Stomach (tissue), 8 donors: ENCODE measurements at regions not wholly inside any gene's neighbourhood (a gene's known extent, or its start where the extent isn't known, plus 50 kb on each side); places are given as distances from the start of the nearest gene placed in this dataset.
"Not testable (repeated sequence)": the region's sequence is repeated elsewhere in the genome, so short reads cannot be mapped to it uniquely, and the experiment has no call there.

Experiments
- DNase-seq, 2 donors: peaks; one replicate each; pipeline versions ENCODE4 v3.0.0 to v3.0.0-alpha.2; 2013 to 2019
- H3K27ac ChIP-seq, 5 donors: fragments of 200-600 bp in 4 of 5; sonication (generic) in 4 of 5; one replicate each; pipeline ENCODE4 v1.5.1; 2013 to 2019; ENCODE audit warnings: mild to moderate bottlenecking in 1 of 5, moderate library complexity in 1 of 5
- H3K27me3 ChIP-seq, 3 donors: fragments of 200-600 bp; sonication (generic); one replicate each; pipeline ENCODE4 v1.5.1; 2017 to 2019; ENCODE audit warnings: mixed run types in 1 of 3
- H3K36me3 ChIP-seq, 4 donors: fragments of 200-600 bp; sonication (generic); 1 replicate in 3 of 4; 2 replicates in 1 of 4; pipeline ENCODE4 v1.5.1; 2016 to 2019
- H3K4me1 ChIP-seq, 4 donors: fragments of 200-600 bp; sonication (generic); one replicate each; pipeline ENCODE4 v1.5.1; 2016 to 2019
- H3K4me3 ChIP-seq, 4 donors: fragments of 200-600 bp; sonication (generic) in 3 of 4; one replicate each; pipeline ENCODE4 v1.5.1; 2016 to 2019; ENCODE audit warnings: mild to moderate bottlenecking in 1 of 4
- H3K9me3 ChIP-seq, 4 donors: fragments of 200-600 bp; sonication (generic); one replicate each; pipeline ENCODE4 v1.5.1; 2016 to 2019
- EP300 ChIP-seq: sonication (generic); formaldehyde crosslinking; IDR thresholded peaks from one replicate; pipeline ENCODE4 v1.6.1; 2017; ENCODE audit warnings: antibody characterized with exemption
- POLR2A ChIP-seq, 4 donors: fragments of 450-650 bp; IDR thresholded peaks; one replicate each; pipeline ENCODE4 v1.6.1; 2016; ENCODE audit warnings: antibody characterized with exemption in 4 of 4, control low read depth in 2 of 4, mild to moderate bottlenecking in 1 of 4, moderate library complexity in 1 of 4
- POLR2AphosphoS5 ChIP-seq, 3 donors: sonication (generic); formaldehyde crosslinking; IDR thresholded peaks; one replicate each; pipeline ENCODE4 v1.6.1; 2016; ENCODE audit warnings: antibody characterized with exemption in 3 of 3
- WGBS, 5 donors: extraction: QIAGEN DNeasy Blood & Tissue Kit in 3 of 5; methylation state at CpG; one replicate each; pipeline versions ENCODE4 v1.1.5 to v1.1.7; 2013 to 2018; 5-methylcytosine and 5-hydroxymethylcytosine counted together
- intact Hi-C: fragments of 100-400 bp; cut with DNase I; formaldehyde crosslinking; loops from one replicate; pipeline ENCODE4 v1.15.1; 2023; ENCODE audit warnings: low total_unique reads
- TF ChIP-seq, protein P1 (sequence below), 7 experiments: fragments of 450-650 bp in 4 of 7; fragments of 200-600 bp in 3 of 7; sonication (generic) in 3 of 7; IDR thresholded peaks; one replicate each; pipeline ENCODE4 v1.5.1; 2016 to 2019; ENCODE audit warnings: antibody characterized with exemption in 7 of 7, control low read depth in 2 of 7, mild to moderate bottlenecking in 1 of 7
- donor health status: healthy with polysubstance abuse.
- donor health status: Bipolar disorder and iron deficiency.
- donor health status: healthy.

DNA sequence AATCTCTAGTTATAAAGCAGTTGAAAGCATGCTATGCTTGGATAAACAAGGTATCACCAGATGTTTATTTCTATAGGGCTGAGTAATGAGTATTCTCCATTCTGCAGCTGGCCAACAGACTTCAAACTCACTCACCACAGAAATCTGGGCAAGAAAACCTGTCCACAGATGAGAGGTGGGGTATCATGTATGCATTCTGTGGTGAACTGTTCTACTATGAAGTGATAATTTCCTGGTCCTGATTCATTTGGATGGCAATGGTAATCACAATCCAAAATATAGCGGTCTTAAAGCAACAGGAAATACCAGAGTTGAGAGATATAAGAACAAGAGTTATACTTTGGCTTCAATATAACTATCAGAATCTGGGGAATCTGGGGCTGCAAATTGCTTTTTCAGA is 65.9 kb upstream of the EFNA5 start:
- H3K27me3 ChIP-seq, result no peaks in the 10 kb centered on the region
- no peak overlapping the region for H3K4me3 ChIP-seq
- no peak overlapping the region for H3K27ac ChIP-seq
- H3K9me3 ChIP-seq, result peaks cover 0 to 10% (median 5%) of the 10 kb centered on the region in 4 donors
- intact Hi-C loops, result no loop called here
- no peak for DNase-seq
- H3K36me3 ChIP-seq, result no peaks in the 10 kb centered on the region
- H3K4me1 ChIP-seq, result no peaks in the 10 kb centered on the region
- TF ChIP-seq EP300 (no peak), POLR2A (IDR thresholded peaks at IDR 0.05) (no peak), POLR2AphosphoS5 (IDR thresholded peaks at IDR 0.05) (no peak)
- TF ChIP-seq, protein P1, sequence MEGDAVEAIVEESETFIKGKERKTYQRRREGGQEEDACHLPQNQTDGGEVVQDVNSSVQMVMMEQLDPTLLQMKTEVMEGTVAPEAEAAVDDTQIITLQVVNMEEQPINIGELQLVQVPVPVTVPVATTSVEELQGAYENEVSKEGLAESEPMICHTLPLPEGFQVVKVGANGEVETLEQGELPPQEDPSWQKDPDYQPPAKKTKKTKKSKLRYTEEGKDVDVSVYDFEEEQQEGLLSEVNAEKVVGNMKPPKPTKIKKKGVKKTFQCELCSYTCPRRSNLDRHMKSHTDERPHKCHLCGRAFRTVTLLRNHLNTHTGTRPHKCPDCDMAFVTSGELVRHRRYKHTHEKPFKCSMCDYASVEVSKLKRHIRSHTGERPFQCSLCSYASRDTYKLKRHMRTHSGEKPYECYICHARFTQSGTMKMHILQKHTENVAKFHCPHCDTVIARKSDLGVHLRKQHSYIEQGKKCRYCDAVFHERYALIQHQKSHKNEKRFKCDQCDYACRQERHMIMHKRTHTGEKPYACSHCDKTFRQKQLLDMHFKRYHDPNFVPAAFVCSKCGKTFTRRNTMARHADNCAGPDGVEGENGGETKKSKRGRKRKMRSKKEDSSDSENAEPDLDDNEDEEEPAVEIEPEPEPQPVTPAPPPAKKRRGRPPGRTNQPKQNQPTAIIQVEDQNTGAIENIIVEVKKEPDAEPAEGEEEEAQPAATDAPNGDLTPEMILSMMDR (IDR thresholded peaks at IDR 0.05), result no peak
- 73 to 85% (median 77%) methylated on average over 1 of the region's 1 CpG for WGBS, 5 donors

GRCh38 chr5:107736089-107736488 is 65.4 kb upstream of the EFNA5 start:
- H3K9me3 ChIP-seq, H3K27me3 ChIP-seq, DNase-seq, H3K4me3 ChIP-seq, intact Hi-C loops, H3K27ac ChIP-seq, H3K36me3 ChIP-seq, H3K4me1 ChIP-seq: not testable (repeated sequence)
- 85 to 95% (median 90%) methylated on average over 2 of the region's 2 CpGs for WGBS, 5 donors

DNA sequence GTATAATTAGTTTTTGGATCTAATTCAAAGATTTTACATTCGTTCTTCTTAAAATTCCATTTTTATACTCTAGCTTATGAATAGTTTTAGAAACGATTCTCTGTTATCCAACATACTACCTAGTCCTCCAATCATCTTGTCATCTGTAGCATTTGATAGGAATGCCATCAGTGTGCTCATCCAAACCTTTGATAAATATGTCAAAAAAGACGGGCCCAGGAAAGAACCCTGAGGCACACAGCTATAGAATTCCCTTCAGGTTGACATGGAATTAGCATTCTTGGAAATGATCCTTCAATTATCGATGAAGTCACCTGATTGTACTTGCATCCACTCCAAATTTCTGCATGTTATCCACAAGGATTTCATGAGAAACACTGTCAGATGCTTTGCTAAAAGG is 64.8 kb upstream of the EFNA5 start:
- intact Hi-C loops, result no loop called here
- Histone ChIP-seq H3K27me3 (no peaks in the 10 kb centered on the region), H3K4me1 (no peaks in the 10 kb centered on the region), H3K9me3 (no peaks in the 10 kb centered on the region), H3K27ac (no peak overlapping the region), H3K36me3 (no peaks in the 10 kb centered on the region), H3K4me3 (no peak overlapping the region)
- TF ChIP-seq, protein P1 (IDR thresholded peaks at IDR 0.05), result no peak
- TF ChIP-seq POLR2A (IDR thresholded peaks at IDR 0.05) (no peak), EP300 (no peak), POLR2AphosphoS5 (IDR thresholded peaks at IDR 0.05) (no peak)
- no peak for DNase-seq
- 79 to 91% (median 87%) methylated on average over 4 of the region's 4 CpGs for WGBS, 5 donors

DNA sequence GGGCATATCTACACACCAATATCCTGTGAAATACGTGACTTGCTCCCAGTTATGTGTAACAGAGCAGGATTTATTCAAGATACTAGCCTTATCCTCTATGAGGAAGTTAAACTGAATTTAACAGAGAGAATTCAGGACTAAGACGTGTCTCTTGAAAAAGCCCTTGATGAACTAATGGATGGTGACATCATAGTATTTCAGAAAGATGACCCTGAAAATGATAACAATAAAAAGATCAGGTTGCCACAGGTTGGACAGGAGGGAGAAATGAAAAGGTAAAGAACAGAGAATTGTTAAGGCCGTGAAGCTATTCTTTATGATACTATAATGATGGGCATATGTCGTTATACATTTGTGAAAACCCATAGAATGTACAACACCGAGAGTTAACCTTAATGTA is 56.2 kb upstream of the EFNA5 start:
- Histone ChIP-seq H3K4me3 (no peak overlapping the region), H3K36me3 (no peaks in the 10 kb centered on the region), H3K27me3 (no peaks in the 10 kb centered on the region), H3K27ac (no peak overlapping the region), H3K9me3 (peaks cover 0 to 13% (median 9%) of the 10 kb centered on the region in 4 donors), H3K4me1 (no peaks in the 10 kb centered on the region)
- intact Hi-C loops, result no loop called here
- WGBS, 5 donors, result 85 to 91% (median 87%) methylated on average over 5 of the region's 5 CpGs
- no peak for DNase-seq
- TF ChIP-seq, protein P1 (IDR thresholded peaks at IDR 0.05), result no peak
- TF ChIP-seq POLR2A (IDR thresholded peaks at IDR 0.05) (no peak), POLR2AphosphoS5 (IDR thresholded peaks at IDR 0.05) (no peak), EP300 (no peak)

DNA sequence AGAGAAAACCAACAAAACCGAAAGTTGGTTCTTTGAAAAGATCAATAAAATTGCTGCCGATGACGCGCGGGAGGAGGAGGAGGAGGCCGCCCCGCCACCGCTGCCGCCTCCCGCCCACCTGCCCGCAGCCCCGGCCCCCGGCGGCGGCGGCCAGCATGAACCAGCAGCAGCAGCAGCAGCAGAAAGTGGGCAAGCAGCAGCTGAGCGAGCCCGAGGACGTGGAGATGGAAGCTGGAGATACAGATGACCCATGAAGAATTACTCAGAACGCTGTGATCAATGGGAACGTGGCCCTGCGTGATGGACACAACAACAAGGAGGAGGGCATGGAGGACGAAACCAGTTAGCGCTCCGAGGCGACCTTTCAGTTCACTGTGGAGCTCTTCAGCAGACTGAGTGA is 53.9 kb upstream of the EFNA5 start:
- Histone ChIP-seq H3K4me3 (no peak overlapping the region), H3K27me3 (no peaks in the 10 kb centered on the region), H3K4me1 (no peaks in the 10 kb centered on the region), H3K27ac (no peak overlapping the region), H3K9me3 (peaks cover 0 to 34% (median 32%) of the 10 kb centered on the region in 4 donors), H3K36me3 (no peaks in the 10 kb centered on the region)
- DNase-seq, result no peak
- 77 to 92% (median 82%) methylated on average over 26 of the region's 26 CpGs for WGBS, 5 donors
- intact Hi-C loops, result no loop called here
- no peak for TF ChIP-seq POLR2A (IDR thresholded peaks at IDR 0.05)
- TF ChIP-seq, protein P1 (IDR thresholded peaks at IDR 0.05), result no peak
- no peak for TF ChIP-seq EP300
- no peak for TF ChIP-seq POLR2AphosphoS5 (IDR thresholded peaks at IDR 0.05)

DNA sequence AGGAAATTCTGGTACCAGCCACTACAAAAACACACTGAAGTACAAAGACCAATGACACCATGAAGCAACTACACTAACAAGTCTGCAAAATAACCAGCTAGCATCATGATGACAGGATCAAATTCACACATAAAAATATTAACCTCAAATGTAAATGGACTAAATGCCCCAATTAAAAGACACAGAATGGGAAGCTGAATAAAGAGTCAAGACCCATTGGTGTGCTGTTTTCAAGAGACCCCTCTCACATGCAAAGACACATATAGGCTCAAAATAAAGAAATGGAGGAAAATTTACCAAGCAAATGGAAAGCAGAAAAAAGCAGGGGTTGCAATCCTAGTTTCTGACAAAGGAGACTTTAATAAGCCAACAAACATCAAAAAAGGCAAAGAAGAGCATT is 50.5 kb upstream of the EFNA5 start:
- peaks cover 3 to 56% (median 49%) of the 10 kb centered on the region in 4 donors for H3K9me3 ChIP-seq
- H3K27ac ChIP-seq, H3K36me3 ChIP-seq, H3K4me3 ChIP-seq, H3K4me1 ChIP-seq, DNase-seq, H3K27me3 ChIP-seq, intact Hi-C loops: not testable (repeated sequence)
